ENCODE measurements at regions not wholly inside any gene's neighbourhood (a gene's known extent, or its start where the extent isn't known, plus 50 kb on each side); places are given as distances from the start of the nearest gene placed in this dataset.
"Not testable (repeated sequence)": the region's sequence is repeated elsewhere in the genome, so short reads cannot be mapped to it uniquely, and the experiment has no call there.

GRCh38 chr16:59959311-59959710, 1225.2 kb upstream of the GOT2 start:
- Histone ChIP-seq H3K9me3 (0 out of 3 replicates have a peak, but pooled peaks cover 3% of the 10 kb centered on the region), H3K4me3 (no peak overlapping the region), H3K4me1 (no peaks in the 10 kb centered on the region), H3K27ac (no peak overlapping the region), H3K4me2 (no peak overlapping the region)
- TF ChIP-seq HOXB5 (CRISPR knock-in tag; IDR thresholded peaks at IDR 0.05) (no peak), CBX2 (IDR thresholded peaks at IDR 0.05; ENCODE audit: borderline replicate concordance, low read depth) (no peak)
- FAIRE-seq (no peak), ATAC-seq (no peak), DNase-seq (ENCODE audit: low read depth in 1 of 2, low spot score in 1 of 2) (no peak)
- ChIA-PET CTCF (no interaction called here), POLR2A (no interaction called here)
- 59% methylated on average over 3 of the region's 3 CpGs for WGBS (ENCODE audit: missing lambda C conversion rate)

- Histone ChIP-seq H3K27ac (no peak overlapping the region), H3K9me3 (no peaks in the 10 kb centered on the region), H3K4me1 (peaks cover 10% of the 10 kb centered on the region; the same call in 2 of the 3 replicates), H3K4me2 (0 out of 3 replicates have a peak overlapping the region, but pooled peaks have one; percentile 12), H3K4me3 (no peak overlapping the region)
- WGBS (ENCODE audit: missing lambda C conversion rate), result 60% methylated on average over 2 of the region's 2 CpGs
- FAIRE-seq (no peak), ATAC-seq (no peak), DNase-seq (ENCODE audit: low read depth in 1 of 2, low spot score in 1 of 2) (no peak)
- ChIA-PET POLR2A (no interaction called here), CTCF (no interaction called here)
- no peak for TF ChIP-seq FOSL2 (IDR thresholded peaks at IDR 0.05)
- TF ChIP-seq FOSL2 (CRISPR knock-in tag; IDR thresholded peaks at IDR 0.05), result peak; percentile 62
- TF ChIP-seq POLR2AphosphoS2 (conservative IDR thresholded peaks at IDR 0.05; ENCODE audit: low read length), result no peak
- peak in 1 of 2 experiments; percentile 43; a peak in 2 of 4 replicates for TF ChIP-seq CEBPB (IDR thresholded peaks at IDR 0.05)
- TF ChIP-seq JUNB (IDR thresholded peaks at IDR 0.05), result peak; percentile 22; the same call in 1 of the 2 replicates
- TF ChIP-seq MYC (IDR thresholded peaks at IDR 0.05; ENCODE audit: borderline replicate concordance, low read length), result no peak
These were observed 1216.3 kb upstream of the GOT2 start for GRCh38 chr16:59950431-59950830.

DNA sequence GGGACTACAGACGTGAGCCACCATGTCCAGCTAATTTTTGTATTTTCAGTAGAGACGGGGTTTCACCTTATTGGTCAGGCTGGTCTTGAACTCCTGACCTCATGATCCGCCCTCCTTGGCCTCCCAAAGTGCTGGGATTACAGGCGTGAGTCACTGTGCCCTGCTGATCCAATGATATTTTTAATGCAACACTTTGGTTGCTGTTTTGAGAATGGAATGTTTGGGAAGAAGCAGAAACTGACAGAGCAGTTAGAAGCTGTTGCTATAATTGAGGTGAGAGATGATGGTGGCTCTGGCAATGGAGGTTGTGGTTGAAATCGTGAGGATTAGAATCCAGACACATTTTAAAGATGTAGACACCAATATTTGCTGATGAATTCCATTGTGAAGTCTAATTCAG, 1209.9 kb upstream of the GOT2 start:
- POLR2A ChIA-PET; H3K4me2 ChIP-seq; H3K9me3 ChIP-seq; DNase-seq (ENCODE audit: low read depth in 1 of 2, low spot score in 1 of 2); H3K4me3 ChIP-seq; ATAC-seq; FAIRE-seq; H3K27ac ChIP-seq; CTCF ChIA-PET; H3K4me1 ChIP-seq: not testable (repeated sequence)
- 47% methylated on average over 5 of the region's 5 CpGs for WGBS (ENCODE audit: missing lambda C conversion rate)

DNA sequence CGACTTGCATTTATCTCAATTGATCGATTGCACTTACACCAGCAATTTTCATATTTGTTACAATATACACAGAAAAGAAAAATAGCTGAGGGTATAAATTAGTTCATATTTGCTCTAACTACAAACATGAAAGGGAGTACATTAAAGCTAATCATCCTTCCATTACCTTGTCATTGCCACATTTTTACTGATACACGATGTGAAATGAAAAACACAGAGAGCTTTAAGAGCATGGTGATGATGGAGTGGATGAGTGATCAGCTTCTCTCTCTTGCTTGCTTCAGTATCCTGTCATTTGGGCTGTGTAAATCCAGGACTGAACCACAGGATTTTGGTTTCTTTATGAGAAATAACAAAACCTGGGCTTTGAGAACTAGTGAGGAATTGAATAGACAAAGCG, 1207.5 kb upstream of the GOT2 start:
- WGBS (ENCODE audit: missing lambda C conversion rate), result 31% methylated on average over 4 of the region's 4 CpGs
- no peak for FAIRE-seq
- TF ChIP-seq MAZ (IDR thresholded peaks at IDR 0.05; ENCODE audit: borderline replicate concordance, low read depth, low read length), result no peak
- TF ChIP-seq, protein P1, sequence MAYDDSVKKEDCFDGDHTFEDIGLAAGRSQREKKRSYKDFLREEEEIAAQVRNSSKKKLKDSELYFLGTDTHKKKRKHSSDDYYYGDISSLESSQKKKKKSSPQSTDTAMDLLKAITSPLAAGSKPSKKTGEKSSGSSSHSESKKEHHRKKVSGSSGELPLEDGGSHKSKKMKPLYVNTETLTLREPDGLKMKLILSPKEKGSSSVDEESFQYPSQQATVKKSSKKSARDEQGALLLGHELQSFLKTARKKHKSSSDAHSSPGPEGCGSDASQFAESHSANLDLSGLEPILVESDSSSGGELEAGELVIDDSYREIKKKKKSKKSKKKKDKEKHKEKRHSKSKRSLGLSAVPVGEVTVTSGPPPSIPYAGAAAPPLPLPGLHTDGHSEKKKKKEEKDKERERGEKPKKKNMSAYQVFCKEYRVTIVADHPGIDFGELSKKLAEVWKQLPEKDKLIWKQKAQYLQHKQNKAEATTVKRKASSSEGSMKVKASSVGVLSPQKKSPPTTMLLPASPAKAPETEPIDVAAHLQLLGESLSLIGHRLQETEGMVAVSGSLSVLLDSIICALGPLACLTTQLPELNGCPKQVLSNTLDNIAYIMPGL (CRISPR knock-in tag; IDR thresholded peaks at IDR 0.05; ENCODE audit: borderline replicate concordance), result no peak
- no peak for TF ChIP-seq RCOR1 (IDR thresholded peaks at IDR 0.05; ENCODE audit: low read depth, low read length)
- TF ChIP-seq BHLHE40 (IDR thresholded peaks at IDR 0.05; ENCODE audit: low read depth, low read length), result no peak
- TF ChIP-seq HOXB13 (CRISPR knock-in tag; IDR thresholded peaks at IDR 0.05; ENCODE audit: low read depth), result no peak
- no peak for TF ChIP-seq FOSB (CRISPR knock-in tag; IDR thresholded peaks at IDR 0.05)
- no peak for TF ChIP-seq POLR2AphosphoS2 (conservative IDR thresholded peaks at IDR 0.05; ENCODE audit: low read length)
- TF ChIP-seq ZNF302 (CRISPR knock-in tag; IDR thresholded peaks at IDR 0.05), result no peak
- no peak for TF ChIP-seq EHMT2 (IDR thresholded peaks at IDR 0.05; ENCODE audit: low read depth)
- no peak for TF ChIP-seq NR3C1 (IDR thresholded peaks at IDR 0.05)
- TF ChIP-seq, protein P2, sequence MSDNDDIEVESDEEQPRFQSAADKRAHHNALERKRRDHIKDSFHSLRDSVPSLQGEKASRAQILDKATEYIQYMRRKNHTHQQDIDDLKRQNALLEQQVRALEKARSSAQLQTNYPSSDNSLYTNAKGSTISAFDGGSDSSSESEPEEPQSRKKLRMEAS (IDR thresholded peaks at IDR 0.05), result no peak
- TF ChIP-seq REST (IDR thresholded peaks at IDR 0.05), result no peak
- no peak for TF ChIP-seq PBX3 (IDR thresholded peaks at IDR 0.05)
- no peak for TF ChIP-seq RFX5 (IDR thresholded peaks at IDR 0.05)
- TF ChIP-seq RNF2 (IDR thresholded peaks at IDR 0.05; ENCODE audit: borderline replicate concordance, low read depth), result no peak
- no peak for TF ChIP-seq PHF8 (IDR thresholded peaks at IDR 0.05; ENCODE audit: borderline replicate concordance, low read depth)
- no peak for ATAC-seq
- ChIA-PET POLR2A (no interaction called here), CTCF (no interaction called here)
- H3K4me1 ChIP-seq, result 0 out of 3 replicates have a peak, but pooled peaks cover 3% of the 10 kb centered on the region
- H3K9me3 ChIP-seq, result peaks cover 18% of the 10 kb centered on the region; the same call in 1 of the 3 replicates
- H3K4me2 ChIP-seq, result no peak overlapping the region
- no peak overlapping the region for H3K4me3 ChIP-seq
- no peak overlapping the region for H3K27ac ChIP-seq
- no peak for DNase-seq (ENCODE audit: low read depth in 1 of 2, low spot score in 1 of 2)
